Endothelial cell of umbilical vein (primary cell): ENCODE measurements at regions not wholly inside any gene's neighbourhood (a gene's known extent, or its start where the extent isn't known, plus 50 kb on each side); places are given as distances from the start of the nearest gene placed in this dataset.

Source experiments
- BruUV-seq: library from RNA; stranded (reverse); fragments of 400-500 nt; replicated peaks from 2 replicates; lab custom pipeline; 2021; lab: Mats Ljungman, UMichigan
- CTCF ChIA-PET: fragments of 300-600, 350-600 bp; sonication (Branson Sonifier 250); formaldehyde crosslinking; loops from one replicate; lab custom pipeline; 2021; ENCODE audit warnings: antibody characterized with exemption, inconsistent platforms; lab: Charles Lee
- POLR2A ChIA-PET: fragments of 300-600, 350-600 bp; sonication (Branson Sonifier 250); formaldehyde crosslinking; loops from one replicate; lab custom pipeline; 2021; ENCODE audit warnings: antibody characterized with exemption, inconsistent platforms; lab: Charles Lee
- DNase-seq: peaks from one replicate; pipeline ENCODE4 v3.0.0-alpha.2; 2011; ENCODE audit warnings: low read depth, low spot score
- FAIRE-seq: peaks from 2 replicates; lab custom pipeline; 2011; peaks lifted over from hg19 to GRCh38; lab: Jason Lieb, UNC
- H2AFZ ChIP-seq: 2 replicates; pipeline ENCODE4 v1.6.0; 2012; ENCODE audit warnings: low read depth, low read length, control low read depth, inconsistent platforms
- H3K27ac ChIP-seq: 2 replicates; pipeline ENCODE4 v1.5.1; 2011; ENCODE audit warnings: low read depth, mild to moderate bottlenecking, control low read depth, low read length, moderate library complexity; ENCODE audit not compliant: insufficient read depth
- H3K27me3 ChIP-seq, 2 experiments: 2 replicates each; pipeline versions ENCODE4 v1.6.0 to v1.6.1; 2011; ENCODE audit warnings: low read length in 2 of 2, mixed read lengths in 1 of 2; ENCODE audit not compliant: control insufficient read depth in 2 of 2, insufficient read depth in 2 of 2
- H3K36me3 ChIP-seq, 2 experiments: 2 replicates in 1 of 2; 3 replicates in 1 of 2; pipeline ENCODE4 v1.5.1; 2011; ENCODE audit warnings: low read length in 2 of 2, mild to moderate bottlenecking in 1 of 2, moderate library complexity in 1 of 2; ENCODE audit not compliant: control insufficient read depth in 2 of 2, insufficient read depth in 2 of 2; ENCODE audit errors: extremely low read depth in 1 of 2
- H3K4me1 ChIP-seq: 3 replicates; pipeline ENCODE4 v1.5.1; 2011; ENCODE audit warnings: mild to moderate bottlenecking, low read length; ENCODE audit not compliant: control insufficient read depth, insufficient read depth; ENCODE audit errors: extremely low read depth
- H3K4me2 ChIP-seq: 2 replicates; pipeline ENCODE4 v1.6.1; 2011; ENCODE audit warnings: low read length, control low read depth, mixed read lengths; ENCODE audit not compliant: insufficient read depth
- H3K4me3 ChIP-seq, 3 experiments: fragments of 200-600 bp in 1 of 3; sonication (generic), shearing (Covaris generic) in 1 of 3; replicated peaks in 1 of 3; 2 replicates each; pipeline ENCODE4 v1.5.1; 2011 to 2016; ENCODE audit warnings: control low read depth in 3 of 3, low read length in 3 of 3, mild to moderate bottlenecking in 2 of 3, inconsistent platforms in 1 of 3, low read depth in 1 of 3, moderate library complexity in 1 of 3; ENCODE audit not compliant: insufficient read depth in 1 of 3
- H3K79me2 ChIP-seq: 2 replicates; pipeline ENCODE4 v1.6.0; 2012; ENCODE audit warnings: low read length, inconsistent platforms; ENCODE audit not compliant: control insufficient read depth, insufficient read depth
- H3K9ac ChIP-seq: replicated peaks from 2 replicates; pipeline ENCODE3; 2011; ENCODE audit warnings: low read length, control low read depth; ENCODE audit not compliant: insufficient read depth; ENCODE audit errors: extremely low read depth
- H3K9me1 ChIP-seq: replicated peaks from 3 replicates; pipeline ENCODE4 v1.6.0; 2011; ENCODE audit warnings: mild to moderate bottlenecking, low read length; ENCODE audit not compliant: control insufficient read depth, insufficient read depth; ENCODE audit errors: extremely low read depth
- H3K9me3 ChIP-seq: replicated peaks from 2 replicates; pipeline ENCODE4 v1.5.1; 2012; ENCODE audit warnings: low read length, inconsistent platforms; ENCODE audit not compliant: control insufficient read depth, insufficient read depth
- H4K20me1 ChIP-seq: replicated peaks from 2 replicates; pipeline ENCODE3; 2011; ENCODE audit warnings: mild to moderate bottlenecking, low read length; ENCODE audit not compliant: control insufficient read depth, insufficient read depth; ENCODE audit errors: extremely low read depth
- CTCF ChIP-seq, 2 donors: IDR thresholded peaks; 1 replicate in 1 of 2; 2 replicates in 1 of 2; pipeline ENCODE4 v1.5.1; 2011; ENCODE audit warnings: low read length in 2 of 2, mild to moderate bottlenecking in 2 of 2, moderate library complexity in 2 of 2, control low read depth in 1 of 2, inconsistent platforms in 1 of 2, low read depth in 1 of 2; ENCODE audit not compliant: insufficient read depth in 1 of 2; ENCODE audit errors: extremely low read depth in 1 of 2
- EZH2 ChIP-seq: IDR thresholded peaks from 2 replicates; pipeline ENCODE4 v1.6.1; 2012; ENCODE audit warnings: borderline replicate concordance, low read depth, mild to moderate bottlenecking, moderate library complexity, low read length, inconsistent platforms; ENCODE audit not compliant: severe bottlenecking
- FOS ChIP-seq: IDR thresholded peaks from 2 replicates; pipeline ENCODE4 v1.6.1; 2011; ENCODE audit warnings: mild to moderate bottlenecking, low read length, moderate library complexity, borderline replicate concordance; ENCODE audit not compliant: insufficient read depth
- GATA2 ChIP-seq: IDR thresholded peaks from 2 replicates; pipeline ENCODE4 v1.7.0; 2011; ENCODE audit warnings: low read depth, mild to moderate bottlenecking, moderate library complexity, mixed read lengths, low read length; ENCODE audit not compliant: insufficient read length, insufficient read depth
- JUN ChIP-seq: IDR thresholded peaks from 2 replicates; pipeline ENCODE4 v1.6.1; 2011; ENCODE audit warnings: borderline replicate concordance, low read depth; ENCODE audit not compliant: insufficient read length, insufficient read depth
- MAX ChIP-seq: IDR thresholded peaks from 2 replicates; pipeline ENCODE4 v1.6.1; 2011; ENCODE audit not compliant: insufficient read depth, insufficient read length
- MYC ChIP-seq: IDR thresholded peaks from one replicate; pipeline ENCODE4 v1.6.1; 2011; ENCODE audit warnings: mild to moderate bottlenecking, low read depth, low read length
- POLR2A ChIP-seq: IDR thresholded peaks from 2 replicates; pipeline ENCODE4 v1.6.1; 2012; ENCODE audit warnings: low read depth, mild to moderate bottlenecking, control low read depth, low read length
- POLR2AphosphoS5 ChIP-seq: IDR thresholded peaks from 2 replicates; pipeline ENCODE4 v1.6.1; 2012; ENCODE audit warnings: low read depth, mild to moderate bottlenecking, control low read depth, low read length, moderate library complexity; ENCODE audit not compliant: insufficient read depth
- dilution Hi-C: fragments of 300-500 bp; cut with MboI; formaldehyde crosslinking; loops from one replicate; pipeline ENCODE4 v1.15.0; 2019; ENCODE audit warnings: low sequenced_read_pairs; ENCODE audit not compliant: extremely low pct_ligation_motif_present
- intact Hi-C: fragments of 100-400 bp; cut with micrococcal nuclease; formaldehyde crosslinking; loops from one replicate; pipeline ENCODE4 v1.10.0; 2022

- Histone ChIP-seq H3K4me1 (peaks cover 37% of the 10 kb centered on the region), H4K20me1 (no peaks in the 10 kb centered on the region), H3K9ac (peak overlapping the region; percentile 50), H3K27ac (peak overlapping the region; percentile 95), H3K4me2 (no peak overlapping the region), H3K9me3 (no peaks in the 10 kb centered on the region), H3K9me1 (no peaks in the 10 kb centered on the region), H3K27me3 (no peaks in the 10 kb centered on the region), H2AFZ (no peak overlapping the region), H3K36me3 (no peaks in the 10 kb centered on the region), H3K79me2 (no peaks in the 10 kb centered on the region), H3K4me3 (no peak overlapping the region)
- dilution Hi-C loops, result no loop called here
- FAIRE-seq, result peak; percentile 58
- BruUV-seq, result no TSS peak
- CTCF ChIA-PET, result interaction anchor here (0.7 to 2.3 kb wide), 16 partner anchors 8 to 254 kb away, joined by 3 to 13 read pairs (median 4); no protein-coding TSS in a partner anchor
- POLR2A ChIA-PET, result interaction anchor here (0.8 to 3.3 kb wide), 2 partner anchors 40 to 256 kb away, joined by 3 to 10 read pairs; no protein-coding TSS in a partner anchor
- intact Hi-C loops, result loop anchor here (5.0 kb wide), 2 partner anchors 103 to 173 kb away; partner anchors contain the start of gene TNFSF18
- peak; percentile 84 for DNase-seq
- no peak for TF ChIP-seq JUN
Measured at GRCh38 chr1:172949096-172949495, 101.6 kb downstream of the TNFSF18 start.

- ChIA-PET CTCF (interaction anchor here (1.2 kb wide), 1 partner anchor 205 kb away, joined by 4 read pairs; no protein-coding TSS in a partner anchor), POLR2A (interaction anchor here (0.5 kb wide), 1 partner anchor 19 kb away, joined by 3 read pairs; no protein-coding TSS in a partner anchor)
- Histone ChIP-seq H3K36me3 (no peaks in the 10 kb centered on the region), H3K4me2 (no peak overlapping the region), H3K9me1 (no peaks in the 10 kb centered on the region), H4K20me1 (no peaks in the 10 kb centered on the region), H3K4me1 (peaks cover 50% of the 10 kb centered on the region), H3K9me3 (no peaks in the 10 kb centered on the region), H2AFZ (no peak overlapping the region), H3K27me3 (no peaks in the 10 kb centered on the region), H3K4me3 (no peak overlapping the region), H3K79me2 (no peaks in the 10 kb centered on the region), H3K9ac (no peak overlapping the region), H3K27ac (no peak overlapping the region)
- intact Hi-C loops, result no loop called here
- TF ChIP-seq JUN, result no peak
- TF ChIP-seq MAX, result no peak
- TF ChIP-seq CTCF (IDR thresholded peaks at IDR 0.05; ENCODE audit: extremely low read depth in 1 of 2, insufficient read depth in 1 of 2, low read depth in 1 of 2, low read length in 2 of 2), result no peak
- TF ChIP-seq MYC, result no peak
- TF ChIP-seq FOS, result no peak
- TF ChIP-seq POLR2AphosphoS5, result no peak
- TF ChIP-seq EZH2, result no peak
- no peak for TF ChIP-seq POLR2A
- TF ChIP-seq GATA2, result no peak
- no TSS peak for BruUV-seq
- dilution Hi-C loops, result loop anchor here (25.0 kb wide), 1 partner anchor 237 kb away; no protein-coding TSS in a partner anchor
- DNase-seq (no peak), FAIRE-seq (no peak)
Measured at GRCh38 chr1:172950528-172950927, 100.2 kb downstream of the TNFSF18 start.
